ENCODE measurements at regions not wholly inside any gene's neighbourhood (a gene's known extent, or its start where the extent isn't known, plus 50 kb on each side); places are given as distances from the start of the nearest gene placed in this dataset.

- no peak for TF ChIP-seq CTCF (IDR thresholded peaks at IDR 0.05; ENCODE audit: insufficient read depth, low read length)
- DNase-seq (ENCODE audit: low read depth), result no peak
- no peak overlapping the region for H3K4me3 ChIP-seq (ENCODE audit: low read depth, low read length)
Observed at GRCh38 chr17:13287226-13287625, 269.4 kb upstream of the ELAC2 start.

GRCh38 chr17:13283606-13284005 is 265.8 kb upstream of the ELAC2 start:
- no peak for DNase-seq (ENCODE audit: low read depth)
- TF ChIP-seq CTCF (IDR thresholded peaks at IDR 0.05; ENCODE audit: insufficient read depth, low read length), result no peak

GRCh38 chr17:13281626-13282025 is 263.8 kb upstream of the ELAC2 start:
- H3K4me3 ChIP-seq (ENCODE audit: low read depth, low read length), result no peak overlapping the region
- DNase-seq (ENCODE audit: low read depth), result no peak

More at GRCh38 chr17:13283606-13284005, 265.8 kb upstream of the ELAC2 start:
- no peak overlapping the region for H3K4me3 ChIP-seq (ENCODE audit: low read depth, low read length)

GRCh38 chr17:13273806-13274205 is 256.0 kb upstream of the ELAC2 start:
- DNase-seq (ENCODE audit: low read depth), result no peak
- no peak overlapping the region for H3K4me3 ChIP-seq (ENCODE audit: low read depth, low read length)
- no peak for TF ChIP-seq CTCF (IDR thresholded peaks at IDR 0.05; ENCODE audit: insufficient read depth, low read length)

More at GRCh38 chr17:13281626-13282025, 263.8 kb upstream of the ELAC2 start:
- TF ChIP-seq CTCF (IDR thresholded peaks at IDR 0.05; ENCODE audit: insufficient read depth, low read length), result no peak

GRCh38 chr17:13272296-13272695 is 254.5 kb upstream of the ELAC2 start:
- no peak for TF ChIP-seq CTCF (IDR thresholded peaks at IDR 0.05; ENCODE audit: insufficient read depth, low read length)
- H3K4me3 ChIP-seq (ENCODE audit: low read depth, low read length), result no peak overlapping the region
- DNase-seq (ENCODE audit: low read depth), result no peak

- H3K4me3 ChIP-seq (ENCODE audit: low read depth, low read length), result no peak overlapping the region
- TF ChIP-seq CTCF (IDR thresholded peaks at IDR 0.05; ENCODE audit: insufficient read depth, low read length), result no peak
- peak; percentile 23 for DNase-seq (ENCODE audit: low read depth)
Observed at GRCh38 chr17:13268791-13269595, 251.2 kb upstream of the ELAC2 start.
